DND-41 (cell line): ENCODE measurements at regions not wholly inside any gene's neighbourhood (a gene's known extent, or its start where the extent isn't known, plus 50 kb on each side); places are given as distances from the start of the nearest gene placed in this dataset.

ENCODE experiments used
- ATAC-seq: fragments of 200-7000 bp; cut with Tn5 transposase; 3 replicates; pipeline ENCODE4 v1.9.1; 2021; ENCODE audit warnings: low read depth; ENCODE audit not compliant: insufficient read depth
- DNase-seq: peaks from one replicate; pipeline ENCODE4 v3.0.0-alpha.2; 2020
- H2AFZ ChIP-seq: 2 replicates; pipeline ENCODE4 v1.6.0; 2012; ENCODE audit warnings: low read depth, low read length
- H3K27ac ChIP-seq: 2 replicates; pipeline ENCODE4 v1.5.1; 2012; ENCODE audit warnings: low read length, inconsistent platforms
- H3K27me3 ChIP-seq: fragments of 200-600 bp; sonication (generic); 2 replicates; pipeline ENCODE4 v1.6.0; 2012; ENCODE audit warnings: low read length, mild to moderate bottlenecking, inconsistent platforms; ENCODE audit not compliant: insufficient read depth, poor library complexity
- H3K36me3 ChIP-seq: 2 replicates; pipeline ENCODE4 v1.5.1; 2012; ENCODE audit warnings: low read length, inconsistent platforms; ENCODE audit not compliant: insufficient read depth
- H3K4me1 ChIP-seq: 2 replicates; pipeline ENCODE4 v1.5.1; 2012; ENCODE audit warnings: mild to moderate bottlenecking, low read length; ENCODE audit not compliant: insufficient read depth
- H3K4me2 ChIP-seq: 2 replicates; pipeline ENCODE4 v1.6.0; 2012; ENCODE audit warnings: mild to moderate bottlenecking, moderate library complexity, low read length, inconsistent platforms; ENCODE audit not compliant: insufficient read depth
- H3K4me3 ChIP-seq, 2 experiments: fragments of 200-600 bp in 1 of 2; shearing (Covaris generic) in 1 of 2; 2 replicates each; pipeline ENCODE4 v1.5.1; 2012 to 2016; ENCODE audit warnings: inconsistent platforms in 2 of 2, low read length in 2 of 2, mild to moderate bottlenecking in 2 of 2, low read depth in 1 of 2, moderate library complexity in 1 of 2
- H3K79me2 ChIP-seq: 2 replicates; pipeline ENCODE4 v1.6.0; 2012; ENCODE audit warnings: low read length, inconsistent platforms; ENCODE audit not compliant: insufficient read depth
- H3K9ac ChIP-seq: 2 replicates; pipeline ENCODE4 v1.6.0; 2012; ENCODE audit warnings: low read depth, mild to moderate bottlenecking, inconsistent platforms, low read length, moderate library complexity
- H3K9me3 ChIP-seq: 2 replicates; pipeline ENCODE4 v1.5.1; 2012; ENCODE audit warnings: low read length, moderate library complexity, mild to moderate bottlenecking, inconsistent platforms; ENCODE audit not compliant: insufficient read depth, severe bottlenecking
- H4K20me1 ChIP-seq: 2 replicates; pipeline ENCODE4 v1.6.0; 2012; ENCODE audit warnings: low read length; ENCODE audit not compliant: insufficient read depth
- CTCF ChIP-seq: IDR thresholded peaks from 2 replicates; pipeline ENCODE4 v1.5.1; 2012; ENCODE audit warnings: borderline replicate concordance, low read length, moderate library complexity, mild to moderate bottlenecking; ENCODE audit not compliant: poor library complexity, severe bottlenecking; ENCODE audit errors: extremely low read depth
- EZH2 ChIP-seq: IDR thresholded peaks from 3 replicates; pipeline ENCODE4 v1.6.1; 2012; ENCODE audit warnings: borderline replicate concordance, low read depth, mild to moderate bottlenecking, moderate library complexity, low read length, inconsistent platforms; ENCODE audit not compliant: severe bottlenecking

- Histone ChIP-seq H3K4me1 (no peaks in the 10 kb centered on the region), H3K27me3 (no peaks in the 10 kb centered on the region), H4K20me1 (no peaks in the 10 kb centered on the region), H3K9me3 (no peaks in the 10 kb centered on the region), H3K79me2 (no peaks in the 10 kb centered on the region), H3K4me2 (no peak overlapping the region), H3K9ac (no peak overlapping the region), H3K36me3 (no peaks in the 10 kb centered on the region), H3K4me3 (no peak overlapping the region), H3K27ac (no peak overlapping the region), H2AFZ (no peak overlapping the region)
- DNase-seq (no peak), ATAC-seq (no peak)
- TF ChIP-seq CTCF (no peak), EZH2 (no peak)
Observed at GRCh38 chr2:222795450-222796357, 65.1 kb upstream of the ACSL3 start.

GRCh38 chr2:222796413-222797103 lies 64.3 kb upstream of the ACSL3 start:
- Histone ChIP-seq H3K36me3 (no peaks in the 10 kb centered on the region), H3K27me3 (no peaks in the 10 kb centered on the region), H3K9ac (no peak overlapping the region), H2AFZ (no peak overlapping the region), H3K4me1 (no peaks in the 10 kb centered on the region), H4K20me1 (no peaks in the 10 kb centered on the region), H3K4me3 (no peak overlapping the region), H3K79me2 (no peaks in the 10 kb centered on the region), H3K4me2 (no peak overlapping the region), H3K9me3 (no peaks in the 10 kb centered on the region), H3K27ac (no peak overlapping the region)
- DNase-seq (no peak), ATAC-seq (no peak)
- TF ChIP-seq EZH2 (no peak), CTCF (no peak)

GRCh38 chr2:222797261-222797660 lies 63.6 kb upstream of the ACSL3 start:
- Histone ChIP-seq H3K36me3 (no peaks in the 10 kb centered on the region), H3K27me3 (no peaks in the 10 kb centered on the region), H2AFZ (no peak overlapping the region), H3K4me2 (no peak overlapping the region), H3K27ac (no peak overlapping the region), H4K20me1 (no peaks in the 10 kb centered on the region), H3K79me2 (no peaks in the 10 kb centered on the region), H3K4me1 (no peaks in the 10 kb centered on the region), H3K9me3 (no peaks in the 10 kb centered on the region), H3K4me3 (no peak overlapping the region), H3K9ac (no peak overlapping the region)
- ATAC-seq (no peak), DNase-seq (no peak)
- TF ChIP-seq CTCF (peak; percentile 58), EZH2 (no peak)
